ENCODE measurements at regions not wholly inside any gene's neighbourhood (a gene's known extent, or its start where the extent isn't known, plus 50 kb on each side); places are given as distances from the start of the nearest gene placed in this dataset.

GRCh38 chr6:43874814-43875590 is 105.0 kb downstream of the VEGFA start:
- ATAC-seq: no peak
- TF ChIP-seq BACH2 (CRISPR knock-in tag; IDR thresholded peaks at IDR 0.05; ENCODE audit: borderline replicate concordance): no peak
- TF ChIP-seq SNAI2 (CRISPR knock-in tag; IDR thresholded peaks at IDR 0.05): no peak
- TF ChIP-seq CSDC2 (CRISPR knock-in tag; IDR thresholded peaks at IDR 0.05): no peak
- no peak for TF ChIP-seq PATZ1 (CRISPR knock-in tag; IDR thresholded peaks at IDR 0.05; ENCODE audit: borderline replicate concordance)
- TF ChIP-seq ZNF565 (CRISPR knock-in tag; conservative IDR thresholded peaks at IDR 0.05; ENCODE audit: low read depth): no peak
- TF ChIP-seq TCF4 (CRISPR knock-in tag; IDR thresholded peaks at IDR 0.05; ENCODE audit: borderline replicate concordance): no peak
- no peak for TF ChIP-seq ESRRG (CRISPR knock-in tag; IDR thresholded peaks at IDR 0.05)
- TF ChIP-seq GLIS3 (CRISPR knock-in tag; IDR thresholded peaks at IDR 0.05): no peak

DNA sequence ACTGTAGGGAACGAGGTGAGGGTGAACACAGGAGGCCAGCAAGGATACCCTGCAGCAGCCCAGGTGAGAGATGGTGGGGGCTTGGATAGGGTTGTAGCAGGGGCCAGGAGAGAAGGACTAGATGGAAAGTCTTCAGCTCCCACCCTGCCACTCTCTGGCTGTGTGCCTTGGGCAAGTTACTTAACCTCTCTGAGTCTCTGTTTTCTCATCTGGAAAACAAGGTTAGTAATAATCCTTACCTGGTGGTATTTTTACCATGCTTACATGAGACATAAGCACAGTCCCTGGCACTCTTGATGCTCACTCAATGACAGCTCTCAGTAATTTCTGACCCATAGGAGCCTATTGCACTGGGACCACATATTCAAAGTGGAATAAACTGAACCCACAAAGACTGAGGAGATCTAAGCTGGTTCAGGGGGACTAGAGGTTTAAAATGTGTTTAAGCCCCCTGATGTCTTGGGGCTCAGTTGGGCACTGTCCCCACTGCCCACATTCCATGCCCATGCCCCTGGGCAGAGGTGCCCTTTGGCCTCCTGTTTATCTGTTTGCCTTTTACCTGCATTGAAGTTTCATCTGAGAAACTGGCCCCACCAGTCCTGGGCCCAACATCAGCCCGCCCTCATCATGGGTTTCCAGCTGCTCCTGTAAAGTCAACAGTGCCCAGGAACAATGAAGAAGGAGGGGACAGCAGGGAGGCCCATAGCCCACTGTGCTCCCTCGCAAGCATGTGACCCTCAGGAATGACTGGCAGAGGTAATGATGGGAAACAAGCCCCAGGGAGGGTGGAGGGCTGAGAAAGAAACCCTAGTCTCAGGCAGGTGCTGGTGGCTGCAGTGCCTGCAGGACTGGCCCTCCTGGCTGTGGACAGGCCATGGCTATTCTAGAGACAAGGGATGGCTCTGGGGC is 104.0 kb downstream of the VEGFA start:
- ATAC-seq: no peak
- TF ChIP-seq RARB (CRISPR knock-in tag; IDR thresholded peaks at IDR 0.05): no peak
- no peak for TF ChIP-seq OSR1 (CRISPR knock-in tag; IDR thresholded peaks at IDR 0.05)
- TF ChIP-seq TCF4 (CRISPR knock-in tag; IDR thresholded peaks at IDR 0.05; ENCODE audit: borderline replicate concordance): no peak
- TF ChIP-seq GLIS3 (CRISPR knock-in tag; IDR thresholded peaks at IDR 0.05): no peak
- no peak for TF ChIP-seq TSHZ2 (CRISPR knock-in tag; IDR thresholded peaks at IDR 0.05)
- TF ChIP-seq ZNF70 (CRISPR knock-in tag; IDR thresholded peaks at IDR 0.05): no peak
- no peak for TF ChIP-seq CSDC2 (CRISPR knock-in tag; IDR thresholded peaks at IDR 0.05)
- no peak for TF ChIP-seq ZFP3 (CRISPR knock-in tag; IDR thresholded peaks at IDR 0.05)
- no peak for TF ChIP-seq ISL1 (CRISPR knock-in tag; IDR thresholded peaks at IDR 0.05)
- TF ChIP-seq ZFP30 (CRISPR knock-in tag; IDR thresholded peaks at IDR 0.05): no peak
- TF ChIP-seq POU6F1 (CRISPR knock-in tag; IDR thresholded peaks at IDR 0.05; ENCODE audit: borderline replicate concordance, low read depth): no peak
- TF ChIP-seq PATZ1 (CRISPR knock-in tag; IDR thresholded peaks at IDR 0.05; ENCODE audit: borderline replicate concordance): no peak
- no peak for TF ChIP-seq ESRRG (CRISPR knock-in tag; IDR thresholded peaks at IDR 0.05)
- no peak for TF ChIP-seq BACH2 (CRISPR knock-in tag; IDR thresholded peaks at IDR 0.05; ENCODE audit: borderline replicate concordance)
- no peak for TF ChIP-seq CREB5 (CRISPR knock-in tag; IDR thresholded peaks at IDR 0.05; ENCODE audit: low read depth)
- no peak for TF ChIP-seq ZC3H10 (CRISPR knock-in tag; IDR thresholded peaks at IDR 0.05)
- no peak for TF ChIP-seq CSRNP3 (CRISPR knock-in tag; IDR thresholded peaks at IDR 0.05)
